A673 (cell line): ENCODE measurements at regions not wholly inside any gene's neighbourhood (a gene's known extent, or its start where the extent isn't known, plus 50 kb on each side); places are given as distances from the start of the nearest gene placed in this dataset.

ENCODE experiments used
- BruUV-seq: library from RNA; stranded (reverse); fragments of 400-500 nt; replicated peaks from 2 replicates; lab custom pipeline; 2021; lab: Mats Ljungman, UMichigan
- CTCF ChIA-PET: fragments of 300-600 bp; sonication (Branson Sonifier 250); formaldehyde crosslinking; loops from one replicate; lab custom pipeline; 2022; ENCODE audit warnings: antibody characterized with exemption; lab: Charles Lee
- POLR2A ChIA-PET: fragments of 300-600 bp; sonication (Branson Sonifier 250); formaldehyde crosslinking; loops from one replicate; lab custom pipeline; 2022; ENCODE audit warnings: antibody characterized with exemption; ENCODE audit not compliant: low non-redundant PET; lab: Charles Lee
- DNase-seq: peaks from one replicate; pipeline ENCODE4 v3.0.0-alpha.2; 2015; ENCODE audit warnings: low spot score
- H3K27ac ChIP-seq: fragments of 200-600 bp; sonication (generic); 2 replicates; pipeline ENCODE4 v1.5.1; 2016; ENCODE audit warnings: mixed run types, low read depth, mild to moderate bottlenecking, mixed read lengths, antibody characterized with exemption, low read length; ENCODE audit not compliant: poor library complexity, severe bottlenecking
- H3K27me3 ChIP-seq: fragments of 200-600 bp; sonication (generic); replicated peaks from 2 replicates; pipeline ENCODE4 v1.6.1; 2017; ENCODE audit warnings: mixed run types, low read depth, mild to moderate bottlenecking, mixed read lengths, antibody characterized with exemption, low read length; ENCODE audit not compliant: insufficient read depth, poor library complexity
- H3K36me3 ChIP-seq: fragments of 200-600 bp; sonication (generic); 2 replicates; pipeline ENCODE4 v1.6.1; 2016; ENCODE audit warnings: mixed run types, mild to moderate bottlenecking, mixed read lengths, antibody characterized with exemption, low read length; ENCODE audit not compliant: insufficient read depth, poor library complexity, severe bottlenecking
- H3K4me1 ChIP-seq: fragments of 200-600 bp; sonication (generic); 2 replicates; pipeline ENCODE4 v1.6.1; 2017; ENCODE audit warnings: mixed run types, mild to moderate bottlenecking, mixed read lengths, antibody characterized with exemption, low read length; ENCODE audit not compliant: insufficient read depth, poor library complexity, severe bottlenecking
- H3K4me3 ChIP-seq: fragments of 200-600 bp; sonication (generic); 2 replicates; pipeline ENCODE4 v1.5.1; 2016; ENCODE audit warnings: low read depth, mixed run types, mild to moderate bottlenecking, mixed read lengths, low read length; ENCODE audit not compliant: poor library complexity, severe bottlenecking
- H3K9me3 ChIP-seq: fragments of 200-600 bp; sonication (generic); 2 replicates; pipeline ENCODE4 v1.6.1; 2016; ENCODE audit warnings: mixed run types, low read depth, mild to moderate bottlenecking, mixed read lengths, antibody characterized with exemption, low read length; ENCODE audit not compliant: poor library complexity, severe bottlenecking
- EZH2 ChIP-seq: fragments of 200-600 bp; sonication (generic); IDR thresholded peaks from 2 replicates; pipeline ENCODE4 v1.6.1; 2017; ENCODE audit warnings: borderline replicate concordance, low read depth, mild to moderate bottlenecking, mixed read lengths, antibody characterized with exemption, low read length; ENCODE audit not compliant: poor library complexity, severe bottlenecking
- intact Hi-C: fragments of 100-400 bp; cut with micrococcal nuclease; formaldehyde crosslinking; loops from one replicate; pipeline ENCODE4 v1.10.0; 2022; ENCODE audit not compliant: unreplicated experiment
- TF ChIP-seq, protein P1 (sequence below): fragments of 300-800, 200-600 bp; sonication (generic); conservative IDR thresholded peaks from 2 replicates; pipeline ENCODE4 v1.5.1; 2017; ENCODE audit warnings: low read depth, mild to moderate bottlenecking, antibody characterized with exemption, low read length, moderate library complexity, mixed read lengths

DNA sequence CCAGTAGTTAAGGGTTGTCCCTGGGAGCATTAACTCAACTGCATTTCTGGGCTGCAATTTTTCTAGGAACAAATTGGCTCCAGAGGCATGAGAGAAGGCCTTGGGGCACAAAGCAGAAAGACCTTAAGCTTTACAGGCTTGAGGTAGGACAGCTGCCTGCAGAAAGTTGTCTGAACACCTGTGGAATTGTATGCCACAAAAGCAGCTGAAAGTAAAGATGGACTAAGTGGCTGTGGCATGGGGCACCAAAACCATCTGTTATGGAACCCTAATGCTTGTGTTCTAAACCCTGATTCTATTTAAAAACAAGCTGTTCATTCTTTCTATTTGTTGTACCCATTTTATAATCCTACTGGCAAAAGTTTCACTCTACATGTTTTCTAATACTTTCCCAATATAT is 515.2 kb downstream of the GLUD2 start:
- no peak overlapping the region for H3K4me3 ChIP-seq
- intact Hi-C loops, result no loop called here
- H3K27me3 ChIP-seq, result no peaks in the 10 kb centered on the region
- TF ChIP-seq, protein P1, sequence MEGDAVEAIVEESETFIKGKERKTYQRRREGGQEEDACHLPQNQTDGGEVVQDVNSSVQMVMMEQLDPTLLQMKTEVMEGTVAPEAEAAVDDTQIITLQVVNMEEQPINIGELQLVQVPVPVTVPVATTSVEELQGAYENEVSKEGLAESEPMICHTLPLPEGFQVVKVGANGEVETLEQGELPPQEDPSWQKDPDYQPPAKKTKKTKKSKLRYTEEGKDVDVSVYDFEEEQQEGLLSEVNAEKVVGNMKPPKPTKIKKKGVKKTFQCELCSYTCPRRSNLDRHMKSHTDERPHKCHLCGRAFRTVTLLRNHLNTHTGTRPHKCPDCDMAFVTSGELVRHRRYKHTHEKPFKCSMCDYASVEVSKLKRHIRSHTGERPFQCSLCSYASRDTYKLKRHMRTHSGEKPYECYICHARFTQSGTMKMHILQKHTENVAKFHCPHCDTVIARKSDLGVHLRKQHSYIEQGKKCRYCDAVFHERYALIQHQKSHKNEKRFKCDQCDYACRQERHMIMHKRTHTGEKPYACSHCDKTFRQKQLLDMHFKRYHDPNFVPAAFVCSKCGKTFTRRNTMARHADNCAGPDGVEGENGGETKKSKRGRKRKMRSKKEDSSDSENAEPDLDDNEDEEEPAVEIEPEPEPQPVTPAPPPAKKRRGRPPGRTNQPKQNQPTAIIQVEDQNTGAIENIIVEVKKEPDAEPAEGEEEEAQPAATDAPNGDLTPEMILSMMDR, result no peak
- TF ChIP-seq EZH2, result no peak
- H3K36me3 ChIP-seq, result no peaks in the 10 kb centered on the region
- no peak for DNase-seq
- no peaks in the 10 kb centered on the region for H3K4me1 ChIP-seq
- CTCF ChIA-PET, result no interaction called here
- POLR2A ChIA-PET, result no interaction called here
- BruUV-seq, result no TSS peak
- no peaks in the 10 kb centered on the region for H3K9me3 ChIP-seq
- no peak overlapping the region for H3K27ac ChIP-seq

DNA sequence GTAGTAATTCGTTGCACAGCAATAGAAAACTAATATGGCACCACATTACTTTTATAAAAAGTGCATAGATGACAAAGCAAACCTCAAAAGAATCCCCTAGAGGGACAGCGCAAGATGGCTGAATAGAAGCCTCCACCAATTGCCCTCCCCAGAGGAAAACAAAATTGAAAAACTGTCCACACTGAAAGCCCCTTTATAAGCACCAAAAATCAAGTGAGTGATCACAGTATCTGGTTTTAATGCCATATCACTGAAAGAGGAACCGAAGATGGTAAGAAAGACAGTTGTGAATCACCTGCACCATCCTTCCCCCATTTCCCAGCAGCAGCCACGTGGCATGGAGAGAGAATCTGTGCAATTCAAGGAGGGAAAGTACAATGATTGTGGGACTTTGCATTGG is 522.2 kb downstream of the GLUD2 start:
- POLR2A ChIA-PET, result no interaction called here
- CTCF ChIA-PET, result no interaction called here
- H3K27me3 ChIP-seq, result no peaks in the 10 kb centered on the region
- H3K4me3 ChIP-seq, result no peak overlapping the region
- TF ChIP-seq, protein P1, result no peak
- no peak for TF ChIP-seq EZH2
- H3K36me3 ChIP-seq, result no peaks in the 10 kb centered on the region
- no peaks in the 10 kb centered on the region for H3K4me1 ChIP-seq
- H3K27ac ChIP-seq, result no peak overlapping the region
- intact Hi-C loops, result loop anchor here (2.0 kb wide), 1 partner anchor 779 kb away; no protein-coding TSS in a partner anchor
- no TSS peak for BruUV-seq
- no peaks in the 10 kb centered on the region for H3K9me3 ChIP-seq
- no peak for DNase-seq

DNA sequence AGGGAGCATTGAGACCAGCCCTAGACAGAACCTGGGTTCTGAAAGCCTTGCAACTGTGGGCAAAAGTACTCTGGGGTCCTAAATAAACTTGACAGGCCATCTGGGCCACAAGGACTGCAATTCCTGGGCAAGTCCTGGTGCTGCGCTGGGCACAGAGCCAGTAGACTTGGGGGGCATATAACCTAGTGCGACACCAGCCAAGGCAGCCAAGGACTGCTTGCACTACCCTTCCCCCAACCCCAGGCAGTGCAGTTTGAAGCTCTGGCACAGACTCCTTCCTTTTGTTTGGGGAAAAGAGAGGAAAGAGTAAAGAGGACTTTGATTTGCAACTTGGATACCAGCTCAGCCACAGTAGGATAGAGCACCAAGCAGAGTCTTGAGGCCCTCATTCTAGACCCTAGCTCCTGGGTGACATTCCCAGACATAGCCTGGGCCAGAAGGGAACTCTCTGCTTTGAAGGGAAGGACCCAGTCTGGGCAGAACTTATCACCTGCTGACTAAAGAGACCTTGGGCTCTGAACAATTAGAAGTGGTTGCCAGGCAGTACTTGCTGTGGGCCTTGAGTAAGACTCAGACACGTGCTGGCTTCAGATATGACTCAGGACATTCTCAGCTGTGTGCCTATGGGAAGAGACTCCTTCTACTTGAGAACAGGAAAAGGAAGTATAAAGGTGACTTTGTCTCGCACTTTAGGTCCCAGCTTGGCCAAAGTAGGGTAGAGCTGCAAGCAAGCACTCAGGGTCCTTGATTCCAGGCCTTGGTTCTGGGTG is 522.8 kb downstream of the GLUD2 start:
- BruUV-seq, result no TSS peak
- no peak for DNase-seq
- no peaks in the 10 kb centered on the region for H3K4me1 ChIP-seq
- no peaks in the 10 kb centered on the region for H3K36me3 ChIP-seq
- CTCF ChIA-PET, result no interaction called here
- no peaks in the 10 kb centered on the region for H3K27me3 ChIP-seq
- H3K27ac ChIP-seq, result no peak overlapping the region
- TF ChIP-seq, protein P1, result no peak
- no peak for TF ChIP-seq EZH2
- intact Hi-C loops, result loop anchor here (2.0 kb wide), 1 partner anchor 779 kb away; no protein-coding TSS in a partner anchor
- H3K9me3 ChIP-seq, result no peaks in the 10 kb centered on the region
- H3K4me3 ChIP-seq, result no peak overlapping the region
- POLR2A ChIA-PET, result no interaction called here
